GM12892 (cell line): ENCODE measurements at regions not wholly inside any gene's neighbourhood (a gene's known extent, or its start where the extent isn't known, plus 50 kb on each side); places are given as distances from the start of the nearest gene placed in this dataset.
A peak's percentile ranks its signal among the peaks of the same experiment; 100 is the strongest.
"Not testable (repeated sequence)": the region's sequence is repeated elsewhere in the genome, so short reads cannot be mapped to it uniquely, and the experiment has no call there.

Experiments
- DNase-seq: peaks from one replicate; pipeline ENCODE4 v3.0.0; 2011; ENCODE audit not compliant: insufficient read length
- FAIRE-seq: peaks from 2 replicates; lab custom pipeline; 2011; peaks lifted over from hg19 to GRCh38; lab: Jason Lieb, UNC
- POLR2A ChIP-seq: IDR thresholded peaks from 2 replicates; pipeline ENCODE4 v1.6.1; 2011; ENCODE audit warnings: low read depth, low read length, control low read depth
- POLR2AphosphoS5 ChIP-seq: IDR thresholded peaks from 2 replicates; pipeline ENCODE4 v1.6.1; 2011; ENCODE audit warnings: low read depth, low read length, control low read depth
- TAF1 ChIP-seq: IDR thresholded peaks from 2 replicates; pipeline ENCODE4 v1.6.1; 2011; ENCODE audit warnings: low read depth, mild to moderate bottlenecking, control low read depth, low read length, borderline replicate concordance

DNA sequence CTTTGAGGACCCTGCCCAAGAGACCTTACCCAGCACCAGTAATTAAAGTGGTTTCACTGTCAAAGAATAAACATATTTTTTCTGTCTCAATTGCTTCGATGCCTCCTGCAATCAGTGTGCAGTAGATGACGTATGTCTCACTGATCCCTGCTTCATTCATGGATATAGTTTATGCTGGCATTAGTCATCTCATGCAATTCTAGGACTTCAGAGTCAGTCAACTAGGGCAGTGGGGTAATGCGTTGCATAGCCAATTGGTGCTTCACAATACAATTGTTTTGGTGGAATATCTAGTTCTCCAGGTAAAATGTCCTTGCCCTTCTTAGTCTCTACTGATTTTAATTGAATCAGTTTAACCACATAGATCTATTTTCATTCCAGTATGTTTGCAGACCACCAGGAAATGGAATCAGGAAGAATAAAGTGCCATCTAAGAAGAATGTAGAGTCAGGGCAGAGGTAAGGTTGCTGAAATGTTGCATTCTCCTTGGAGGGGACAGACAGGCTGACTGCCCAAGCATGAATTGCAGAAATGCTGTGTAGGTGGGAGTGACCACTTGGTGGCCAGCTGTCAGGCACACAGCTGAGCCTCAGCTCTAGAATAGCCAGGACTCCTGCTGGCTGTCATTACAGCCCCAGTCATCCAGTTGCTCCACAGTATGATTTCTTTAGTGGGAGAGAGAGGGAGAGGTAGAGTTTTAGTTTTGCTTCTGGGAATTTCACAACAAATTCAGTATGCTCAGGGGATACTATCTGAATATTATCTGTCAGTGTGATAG, 73.5 kb upstream of the MEGF10 start:
- DNase-seq: no peak
- TF ChIP-seq POLR2A (no peak), TAF1 (no peak), POLR2AphosphoS5 (no peak)
- FAIRE-seq: no peak

DNA sequence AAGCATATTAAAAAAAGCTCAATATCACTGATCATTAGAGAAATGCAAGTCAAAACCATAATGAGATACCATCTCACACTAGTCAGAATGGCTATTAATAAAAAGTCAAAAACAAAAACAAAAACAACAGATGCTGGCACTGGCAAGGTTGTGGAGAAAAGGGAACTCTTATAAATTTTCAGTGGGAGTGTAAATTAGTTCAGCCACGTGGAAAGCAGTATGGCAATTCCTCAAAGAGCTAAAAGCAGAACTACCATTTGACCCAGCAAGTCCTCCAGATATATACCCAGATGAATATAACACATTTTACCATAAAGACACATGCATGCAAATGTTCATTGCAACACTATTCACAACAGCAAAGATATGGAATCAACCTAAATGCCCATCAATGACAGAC, 68.7 kb upstream of the MEGF10 start:
- DNase-seq, FAIRE-seq: not testable (repeated sequence)

DNA sequence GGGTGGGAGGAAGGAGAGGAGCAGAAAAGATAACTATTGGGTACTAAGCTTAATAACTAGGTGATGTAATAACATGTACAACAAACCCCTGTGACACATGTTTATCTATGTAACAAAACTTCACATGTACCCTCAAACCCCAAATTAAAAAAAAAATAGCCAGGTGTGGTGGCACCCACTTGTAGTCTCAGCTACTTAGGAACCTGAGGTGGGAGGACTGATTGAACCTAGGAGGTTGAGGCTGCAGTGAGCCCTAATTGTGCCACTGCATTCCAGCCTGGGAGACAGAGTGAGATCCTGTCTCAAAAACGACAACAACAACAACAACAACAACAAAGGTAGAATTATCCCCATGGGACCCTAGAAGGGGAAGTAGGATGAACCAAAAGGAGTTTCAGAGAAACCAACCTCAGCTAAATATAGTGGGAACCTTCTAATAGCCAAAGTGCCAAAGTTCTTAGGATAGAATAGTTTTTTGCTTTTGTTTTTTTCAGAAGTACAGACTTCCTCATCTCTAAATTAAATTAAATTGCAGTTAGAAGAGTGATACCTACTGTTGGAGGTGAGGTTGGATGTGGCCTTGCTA, 67.9 kb upstream of the MEGF10 start:
- not testable (repeated sequence) for FAIRE-seq, DNase-seq

DNA sequence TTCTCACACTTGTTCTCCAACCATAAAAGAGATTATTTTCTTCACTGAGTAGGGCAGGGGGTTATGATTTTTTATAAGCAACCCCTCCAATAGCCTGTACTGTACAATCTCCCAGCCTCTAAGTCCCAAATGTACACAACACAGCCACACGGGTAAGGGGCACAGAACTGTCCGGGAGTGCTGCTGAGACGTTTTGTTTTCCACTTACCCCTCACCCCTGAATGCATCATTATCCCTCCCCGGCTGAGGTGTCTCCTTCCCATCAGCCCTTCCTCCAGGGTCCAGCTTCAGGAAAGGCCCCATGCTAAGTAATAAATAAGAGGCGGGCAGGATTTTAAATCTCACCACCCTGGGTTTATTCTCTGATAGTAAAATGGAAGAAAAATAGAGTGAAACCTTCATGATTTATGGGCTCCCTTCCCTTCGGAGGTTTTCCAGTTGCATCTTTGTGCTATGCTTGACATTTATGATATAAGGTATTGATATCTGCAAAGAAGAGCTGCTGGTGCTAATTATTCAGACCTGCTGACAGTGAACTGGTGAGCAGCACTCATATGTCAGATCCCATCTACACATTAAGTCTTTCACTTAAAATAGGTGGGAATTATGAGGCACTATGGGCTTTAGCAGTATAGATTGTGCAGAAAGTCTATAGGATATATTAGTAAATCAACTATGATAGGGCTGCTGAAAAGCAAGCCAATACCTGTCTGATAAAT, 67.2 kb upstream of the MEGF10 start:
- no peak for DNase-seq
- TF ChIP-seq POLR2AphosphoS5: no peak
- no peak for TF ChIP-seq POLR2A
- no peak for TF ChIP-seq TAF1
- no peak for FAIRE-seq

DNA sequence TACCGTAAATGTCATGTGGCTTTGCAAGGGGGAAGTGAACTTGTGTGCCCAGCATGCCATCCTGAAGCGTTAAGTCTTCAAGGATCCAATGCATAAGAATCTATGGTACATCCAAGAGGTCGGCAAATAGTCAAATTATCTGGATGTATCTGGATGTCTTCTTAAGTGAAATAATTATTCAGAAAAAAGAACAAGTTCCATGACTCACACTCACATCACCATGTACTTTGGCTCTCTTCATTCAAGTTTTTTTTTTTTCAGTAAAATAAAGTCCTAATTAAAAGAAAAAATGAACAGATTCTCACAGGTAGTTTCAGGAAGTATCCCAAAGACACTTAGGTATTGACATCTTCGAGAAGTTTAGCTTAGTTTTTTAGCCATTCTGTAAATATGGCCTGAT, 62.7 kb upstream of the MEGF10 start:
- no peak for TF ChIP-seq POLR2A
- FAIRE-seq (no peak), DNase-seq (no peak)

DNA sequence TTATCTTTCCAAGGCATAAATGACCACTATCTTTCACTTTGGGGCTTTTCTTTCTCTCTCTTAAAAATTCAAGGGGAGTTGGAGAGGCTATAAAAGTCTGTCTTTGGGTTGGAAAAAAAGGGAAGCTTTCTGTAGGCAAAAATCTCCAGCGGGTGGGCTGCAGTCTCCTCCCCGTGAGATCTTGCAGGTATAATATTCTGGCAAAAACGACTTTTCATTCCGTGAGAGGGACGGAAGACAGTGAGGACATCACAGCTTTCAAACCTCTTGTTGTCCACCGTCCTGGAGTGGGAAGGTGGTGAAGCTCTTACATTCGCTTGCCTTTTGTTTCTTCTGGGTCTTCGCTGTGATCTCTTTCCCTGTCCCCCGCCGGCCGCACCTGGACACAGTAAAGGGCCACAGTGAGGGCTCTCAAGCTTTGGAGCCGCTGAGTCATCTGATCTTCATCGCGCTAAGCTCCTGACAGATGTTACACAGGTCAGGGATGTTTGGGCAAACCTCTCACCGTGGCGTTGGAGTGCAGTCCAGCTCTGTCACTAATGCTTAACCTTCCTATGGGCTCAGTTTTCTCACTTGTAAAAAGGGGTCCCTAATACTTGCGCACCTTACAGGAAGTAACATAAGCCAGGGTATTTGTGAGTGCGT, 61.9 kb upstream of the MEGF10 start:
- FAIRE-seq (no peak), DNase-seq (no peak)
- TF ChIP-seq TAF1 (no peak), POLR2A (no peak), POLR2AphosphoS5 (no peak)

DNA sequence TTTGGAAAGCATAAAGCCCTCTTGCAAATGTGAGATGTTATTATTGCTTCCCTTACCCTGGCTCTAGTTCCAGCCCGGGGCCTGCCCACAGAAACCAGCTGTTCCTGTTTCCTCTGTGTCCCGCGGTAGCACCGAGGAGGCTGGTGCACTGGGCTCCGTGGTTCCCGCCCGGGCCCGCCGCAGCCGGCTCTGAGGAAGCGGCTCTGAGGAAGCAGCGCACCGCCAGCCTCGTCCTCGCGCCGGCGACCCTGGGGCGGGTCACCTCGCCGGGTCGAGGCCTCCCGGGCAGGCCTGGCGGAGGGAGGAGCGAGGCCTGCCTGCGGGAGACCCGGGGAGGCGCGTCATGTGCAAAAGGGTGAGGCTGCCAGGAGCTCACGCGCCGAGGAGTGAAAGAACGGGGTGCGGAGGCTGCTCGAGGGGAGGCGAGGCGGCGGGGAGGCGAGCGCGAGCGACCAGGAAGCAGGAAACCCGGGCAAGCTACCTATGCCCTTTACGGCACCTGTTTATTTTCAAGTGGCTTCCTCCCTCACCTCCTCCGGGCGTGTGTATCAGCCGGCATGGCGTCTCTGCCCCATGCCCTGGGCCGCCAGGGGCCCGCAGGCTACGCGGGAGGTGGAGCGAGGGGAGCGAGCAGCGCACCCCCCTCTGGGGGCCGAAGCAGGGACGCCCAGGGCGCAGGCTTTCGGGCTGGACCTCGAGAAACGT, 61.3 kb upstream of the MEGF10 start:
- peak; percentile 55 for DNase-seq
- FAIRE-seq: peak; percentile 89
- TF ChIP-seq POLR2AphosphoS5 (no peak), TAF1 (no peak), POLR2A (no peak)

DNA sequence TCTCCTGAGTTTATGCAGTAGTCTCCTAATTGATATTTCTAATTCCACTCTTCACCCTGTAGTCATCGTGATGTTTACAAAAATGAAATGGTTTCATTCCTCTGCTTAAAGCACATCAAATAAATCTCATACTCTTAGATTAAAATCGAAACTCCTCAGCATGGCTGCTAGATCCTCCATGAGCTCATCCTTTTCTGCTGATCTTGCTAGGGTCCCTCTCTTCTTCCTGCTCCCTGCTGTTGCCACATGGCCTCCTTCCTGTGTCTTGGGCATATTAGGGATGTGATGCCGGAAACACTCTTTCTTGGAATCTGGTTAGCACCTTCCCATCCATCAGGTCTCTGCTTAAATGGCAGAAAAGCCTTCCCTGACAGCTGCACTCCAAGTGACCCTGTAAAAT, 59.5 kb upstream of the MEGF10 start:
- FAIRE-seq: no peak
- TF ChIP-seq POLR2A: no peak
- DNase-seq: no peak

DNA sequence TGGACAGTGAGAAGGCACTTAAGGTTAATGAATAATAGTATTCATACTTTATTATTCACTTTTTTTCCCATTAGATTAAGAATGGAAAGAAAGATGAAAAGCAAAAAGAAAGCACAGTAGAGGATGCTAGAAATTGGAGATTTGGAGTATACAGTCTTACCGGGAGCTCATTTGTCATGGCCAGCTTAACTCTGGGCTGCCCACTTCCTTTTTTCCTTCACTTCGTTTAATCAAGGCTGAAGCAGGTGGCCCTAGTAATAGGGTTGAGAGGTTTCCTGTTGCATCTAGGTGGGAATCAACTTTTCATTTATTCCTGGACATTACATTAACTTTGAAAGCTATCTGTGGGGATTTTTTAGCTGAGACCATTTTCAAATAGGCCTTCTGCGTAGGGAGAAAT, 57.0 kb upstream of the MEGF10 start:
- DNase-seq: no peak
- TF ChIP-seq TAF1 (no peak), POLR2A (no peak), POLR2AphosphoS5 (no peak)
- FAIRE-seq: no peak

DNA sequence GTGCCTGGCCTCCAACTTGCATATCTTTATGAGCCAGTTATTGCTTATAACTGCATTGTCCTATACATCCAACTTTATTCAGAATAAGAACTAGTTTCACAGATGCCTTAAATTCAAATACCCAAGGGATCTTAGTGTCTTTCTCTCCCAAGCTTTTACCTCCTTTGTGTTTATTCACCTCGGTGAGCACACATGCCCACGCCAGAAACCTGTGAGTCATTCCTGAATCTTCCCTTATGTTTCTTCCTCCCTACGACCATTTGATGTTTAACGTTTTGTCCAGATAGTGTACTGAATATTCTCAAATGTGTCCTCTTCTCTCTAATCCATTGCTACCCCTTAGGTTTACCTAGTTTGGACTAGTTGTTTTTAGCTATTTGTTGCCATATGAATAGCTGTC, 55.5 kb upstream of the MEGF10 start:
- DNase-seq: no peak

DNA sequence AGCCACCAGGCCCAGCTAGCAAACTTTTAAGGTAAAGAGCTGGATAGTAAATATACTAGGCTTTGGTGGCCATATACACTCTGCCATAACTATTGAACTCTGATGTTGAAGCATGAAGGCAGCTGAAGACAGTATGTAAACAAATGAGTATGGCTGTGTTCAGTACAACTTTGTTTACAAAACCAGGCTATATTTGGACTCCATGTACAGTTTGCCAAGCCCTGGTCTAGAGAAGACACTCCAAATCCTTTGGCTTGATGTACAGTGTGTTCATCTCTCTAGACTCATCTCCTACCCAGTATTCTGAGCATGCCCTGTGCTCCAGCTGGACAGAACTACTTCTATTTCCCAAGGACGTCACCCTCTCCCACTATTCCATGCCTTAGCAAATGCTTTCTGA, 54.3 kb upstream of the MEGF10 start:
- DNase-seq (no peak), FAIRE-seq (no peak)
- TF ChIP-seq POLR2A (no peak), POLR2AphosphoS5 (no peak), TAF1 (no peak)

More for the DNA sequence above, 55.5 kb upstream of the MEGF10 start:
- FAIRE-seq: no peak
- no peak for TF ChIP-seq POLR2AphosphoS5
